Sigmoid colon (tissue), 6 donors: ENCODE measurements at regions not wholly inside any gene's neighbourhood (a gene's known extent, or its start where the extent isn't known, plus 50 kb on each side); places are given as distances from the start of the nearest gene placed in this dataset.
A peak's percentile ranks its signal among the peaks of the same experiment; 100 is the strongest.

Experiments
- DNase-seq: peaks from one replicate; pipeline ENCODE4 v3.0.0-alpha.2; 2019
- H3K27ac ChIP-seq, 4 donors: fragments of 200-600 bp; sonication (generic); one replicate each; pipeline ENCODE4 v1.5.1; 2016 to 2019; ENCODE audit warnings: mild to moderate bottlenecking in 1 of 4
- H3K27me3 ChIP-seq, 3 donors: fragments of 200-600 bp; sonication (generic); one replicate each; pipeline ENCODE4 v1.5.1; 2019; ENCODE audit warnings: mild to moderate bottlenecking in 1 of 3
- H3K36me3 ChIP-seq, 4 donors: fragments of 200-600 bp; sonication (generic); one replicate each; pipeline ENCODE4 v1.5.1; 2016 to 2019
- H3K4me1 ChIP-seq, 4 donors: fragments of 200-600 bp; sonication (generic); one replicate each; pipeline ENCODE4 v1.5.1; 2017 to 2019
- H3K4me3 ChIP-seq, 4 donors: fragments of 200-600 bp; sonication (generic); one replicate each; pipeline ENCODE4 v1.5.1; 2017 to 2019; ENCODE audit warnings: mild to moderate bottlenecking in 2 of 4, moderate library complexity in 1 of 4
- H3K9me3 ChIP-seq, 4 donors: fragments of 200-600 bp in 3 of 4; sonication (generic) in 3 of 4; one replicate each; pipeline versions ENCODE4 v1.5.1 to v1.6.1; 2013 to 2019
- CTCF ChIP-seq, 4 experiments: fragments of 450-650 bp in 3 of 4; fragments of 200-600 bp in 1 of 4; IDR thresholded peaks; one replicate each; pipeline ENCODE4 v1.5.1; 2016 to 2019; ENCODE audit warnings: antibody characterized with exemption in 4 of 4, mild to moderate bottlenecking in 3 of 4, moderate library complexity in 2 of 4
- EP300 ChIP-seq, 4 donors: sonication (generic); formaldehyde crosslinking; IDR thresholded peaks; one replicate each; pipeline ENCODE4 v1.6.1; 2017; ENCODE audit warnings: antibody characterized with exemption in 4 of 4
- POLR2A ChIP-seq, 2 donors: fragments of 450-650 bp; IDR thresholded peaks; one replicate each; pipeline ENCODE4 v1.6.1; 2016; ENCODE audit warnings: antibody characterized with exemption in 2 of 2, mild to moderate bottlenecking in 2 of 2, moderate library complexity in 2 of 2
- POLR2AphosphoS5 ChIP-seq, 4 donors: sonication (generic); formaldehyde crosslinking; IDR thresholded peaks; one replicate each; pipeline ENCODE4 v1.6.1; 2017; ENCODE audit warnings: antibody characterized with exemption in 4 of 4
- WGBS, 2 donors: extraction: QIAGEN DNeasy Blood & Tissue Kit; methylation state at CpG; one replicate each; pipeline ENCODE4 v1.1.7; 2013; 5-methylcytosine and 5-hydroxymethylcytosine counted together
- intact Hi-C: fragments of 100-400 bp; cut with DNase I; formaldehyde crosslinking; loops from one replicate; pipeline ENCODE4 v1.15.1; 2023
- donor health status: healthy with polysubstance abuse.
- donor health status: healthy.

- Histone ChIP-seq H3K9me3 (no peaks in the 10 kb centered on the region), H3K27ac (no peak overlapping the region), H3K36me3 (no peaks in the 10 kb centered on the region), H3K4me3 (no peak overlapping the region), H3K27me3 (no peaks in the 10 kb centered on the region), H3K4me1 (no peaks in the 10 kb centered on the region)
- intact Hi-C loops = no loop called here
- TF ChIP-seq CTCF (IDR thresholded peaks at IDR 0.05) (no peak), EP300 (IDR thresholded peaks at IDR 0.05) (no peak), POLR2A (IDR thresholded peaks at IDR 0.05) (no peak), POLR2AphosphoS5 (IDR thresholded peaks at IDR 0.05) (no peak)
- no peak for DNase-seq
- 79 to 80% methylated on average over 2 of the region's 2 CpGs for WGBS, 2 donors
Measured at GRCh38 chr2:126784621-126785020, 114.1 kb upstream of the TEX51 start.

- intact Hi-C loops = no loop called here
- H3K4me3 ChIP-seq = no peak overlapping the region
- no peaks in the 10 kb centered on the region for H3K4me1 ChIP-seq
- no peaks in the 10 kb centered on the region for H3K9me3 ChIP-seq
- 83 to 90% methylated on average over 3 of the region's 3 CpGs for WGBS, 2 donors
- no peaks in the 10 kb centered on the region for H3K36me3 ChIP-seq
- no peak for DNase-seq
- TF ChIP-seq POLR2A (IDR thresholded peaks at IDR 0.05) = no peak
- no peak for TF ChIP-seq POLR2AphosphoS5 (IDR thresholded peaks at IDR 0.05)
- no peak for TF ChIP-seq CTCF (IDR thresholded peaks at IDR 0.05)
- TF ChIP-seq EP300 (IDR thresholded peaks at IDR 0.05) = no peak
- H3K27me3 ChIP-seq = no peaks in the 10 kb centered on the region
- no peak overlapping the region for H3K27ac ChIP-seq
Measured at GRCh38 chr2:126785236-126785635, 113.5 kb upstream of the TEX51 start.

GRCh38 chr2:126785862-126786261 is 112.8 kb upstream of the TEX51 start:
- no peak for DNase-seq
- no peaks in the 10 kb centered on the region for H3K4me1 ChIP-seq
- H3K27me3 ChIP-seq = no peaks in the 10 kb centered on the region
- no peak overlapping the region for H3K27ac ChIP-seq
- WGBS, 2 donors = 89% methylated on average over 2 of the region's 2 CpGs
- intact Hi-C loops = no loop called here
- no peaks in the 10 kb centered on the region for H3K36me3 ChIP-seq
- no peaks in the 10 kb centered on the region for H3K9me3 ChIP-seq
- TF ChIP-seq EP300 (IDR thresholded peaks at IDR 0.05) = no peak
- no peak for TF ChIP-seq POLR2AphosphoS5 (IDR thresholded peaks at IDR 0.05)
- no peak for TF ChIP-seq POLR2A (IDR thresholded peaks at IDR 0.05)
- no peak for TF ChIP-seq CTCF (IDR thresholded peaks at IDR 0.05)
- no peak overlapping the region for H3K4me3 ChIP-seq

GRCh38 chr2:126786765-126787164 is 111.9 kb upstream of the TEX51 start:
- DNase-seq = peak; percentile 18
- Histone ChIP-seq H3K27ac (no peak overlapping the region), H3K4me3 (no peak overlapping the region), H3K36me3 (no peaks in the 10 kb centered on the region), H3K9me3 (no peaks in the 10 kb centered on the region), H3K27me3 (peaks cover 0 to 3% (median 0%) of the 10 kb centered on the region in 3 donors), H3K4me1 (no peaks in the 10 kb centered on the region)
- WGBS, 2 donors = 93 to 96% methylated on average over 4 of the region's 4 CpGs
- intact Hi-C loops = no loop called here
- TF ChIP-seq CTCF (IDR thresholded peaks at IDR 0.05) (no peak), POLR2AphosphoS5 (IDR thresholded peaks at IDR 0.05) (no peak), EP300 (IDR thresholded peaks at IDR 0.05) (no peak), POLR2A (IDR thresholded peaks at IDR 0.05) (no peak)

- intact Hi-C loops = no loop called here
- Histone ChIP-seq H3K9me3 (no peaks in the 10 kb centered on the region), H3K4me1 (no peaks in the 10 kb centered on the region), H3K27ac (no peak overlapping the region), H3K27me3 (peaks cover 0 to 6% (median 0%) of the 10 kb centered on the region in 3 donors), H3K4me3 (no peak overlapping the region), H3K36me3 (no peaks in the 10 kb centered on the region)
- WGBS, 2 donors = 95% methylated on average over 4 of the region's 4 CpGs
- DNase-seq = peak; percentile 29
- TF ChIP-seq POLR2A (IDR thresholded peaks at IDR 0.05) = no peak
- TF ChIP-seq CTCF (IDR thresholded peaks at IDR 0.05) = no peak
- TF ChIP-seq POLR2AphosphoS5 (IDR thresholded peaks at IDR 0.05) = no peak
- TF ChIP-seq EP300 (IDR thresholded peaks at IDR 0.05) = no peak
Measured at GRCh38 chr2:126787289-126787688, 111.4 kb upstream of the TEX51 start.
